NB4 (cell line): ENCODE measurements at regions not wholly inside any gene's neighbourhood (a gene's known extent, or its start where the extent isn't known, plus 50 kb on each side); places are given as distances from the start of the nearest gene placed in this dataset.
"Not testable (repeated sequence)": the region's sequence is repeated elsewhere in the genome, so short reads cannot be mapped to it uniquely, and the experiment has no call there.

ENCODE experiments used
- DNase-seq: peaks from one replicate; pipeline ENCODE4 v3.0.0; 2010; ENCODE audit warnings: low read depth
- H3K4me3 ChIP-seq: one replicate; pipeline ENCODE4 v1.5.1; 2011; ENCODE audit warnings: mild to moderate bottlenecking, low read depth, low read length, moderate library complexity
- CTCF ChIP-seq: IDR thresholded peaks from one replicate; pipeline ENCODE4 v1.5.1; 2012; ENCODE audit warnings: low read depth, low read length
- MYC ChIP-seq: IDR thresholded peaks from 2 replicates; pipeline ENCODE4 v1.6.1; 2011; ENCODE audit warnings: low read depth, low read length
- POLR2A ChIP-seq: IDR thresholded peaks from 2 replicates; pipeline ENCODE4 v1.6.1; 2011; ENCODE audit warnings: mild to moderate bottlenecking; ENCODE audit not compliant: insufficient read length; ENCODE audit errors: extremely low read depth
- TF ChIP-seq, protein P1 (sequence below): IDR thresholded peaks from 2 replicates; pipeline ENCODE4 v1.6.1; 2011; ENCODE audit warnings: low read depth, low read length

DNA sequence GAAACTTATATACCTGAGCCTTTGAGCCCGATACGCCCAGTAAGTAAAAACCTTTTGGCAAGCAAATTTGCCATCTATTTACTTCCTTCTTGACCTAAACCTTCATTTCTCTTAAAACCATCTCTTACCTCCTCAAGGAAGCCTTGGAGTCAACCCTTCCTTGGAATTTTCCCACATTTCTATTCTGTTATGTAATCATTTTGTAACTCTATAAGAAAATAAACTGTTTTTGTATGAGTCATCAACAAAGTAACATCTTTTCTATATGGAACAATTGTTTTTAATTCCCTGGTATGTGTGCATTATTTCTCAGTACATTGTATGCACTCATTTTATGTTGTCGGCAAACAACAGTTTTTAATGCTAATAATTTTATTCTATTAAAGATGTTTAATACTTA lies 162.0 kb downstream of the TEX36 start:
- TF ChIP-seq, protein P1, sequence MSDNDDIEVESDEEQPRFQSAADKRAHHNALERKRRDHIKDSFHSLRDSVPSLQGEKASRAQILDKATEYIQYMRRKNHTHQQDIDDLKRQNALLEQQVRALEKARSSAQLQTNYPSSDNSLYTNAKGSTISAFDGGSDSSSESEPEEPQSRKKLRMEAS = no peak
- TF ChIP-seq MYC (no peak), POLR2A (no peak), CTCF (no peak)
- H3K4me3 ChIP-seq = no peak overlapping the region
- DNase-seq = no peak

- H3K4me3 ChIP-seq, DNase-seq: not testable (repeated sequence)
Measured at GRCh38 chr10:125518397-125518796, 164.6 kb downstream of the TEX36 start.

GRCh38 chr10:125515571-125515970 lies 167.4 kb downstream of the TEX36 start:
- TF ChIP-seq MYC (no peak), CTCF (no peak), POLR2A (no peak)
- TF ChIP-seq, protein P1 = no peak
- no peak overlapping the region for H3K4me3 ChIP-seq
- DNase-seq = no peak

DNA sequence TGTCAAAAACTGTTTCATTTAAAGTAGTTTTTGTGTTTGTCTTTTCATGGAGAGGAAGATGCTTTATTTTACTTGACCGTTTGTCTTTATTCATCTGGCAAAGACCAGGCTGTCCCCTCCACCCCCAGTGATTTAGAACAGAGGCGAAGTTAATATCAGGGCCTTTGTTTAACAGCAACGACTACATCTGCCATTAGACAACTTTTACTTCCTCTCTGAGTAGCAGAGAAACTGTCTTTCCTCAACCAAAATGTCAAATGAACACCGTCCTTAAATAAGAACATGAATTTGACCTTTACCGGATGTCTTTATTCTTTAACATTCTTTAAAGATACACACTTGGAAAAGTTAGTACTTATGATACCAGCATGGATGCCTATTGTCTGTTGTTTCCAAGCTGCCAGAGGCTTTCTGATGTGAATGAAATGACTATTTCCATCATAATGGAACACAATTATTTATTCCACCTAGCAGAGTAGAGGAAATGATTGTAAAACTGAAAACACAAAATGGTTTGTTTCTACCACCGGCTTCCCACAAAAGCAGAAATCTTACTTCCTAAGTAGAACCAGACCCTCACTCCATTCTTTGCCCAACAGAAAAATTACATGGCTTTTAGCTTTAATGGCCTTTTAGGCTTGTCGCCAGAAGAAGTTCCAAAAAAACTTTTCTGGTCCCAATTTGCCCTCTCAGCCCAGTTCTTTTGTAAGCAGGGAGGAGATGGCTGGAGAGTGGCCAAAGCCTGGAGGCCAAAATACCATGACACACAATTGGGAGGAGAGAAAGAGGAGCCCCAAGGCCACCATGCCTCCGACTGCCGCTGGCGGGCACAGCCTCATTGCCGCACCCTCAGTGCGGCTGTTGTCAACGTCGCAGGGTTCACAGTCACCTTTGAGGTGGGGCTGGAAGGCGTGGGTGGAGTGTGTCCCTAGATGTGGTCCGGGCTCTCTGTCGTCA lies 168.5 kb downstream of the TEX36 start:
- no peak for DNase-seq
- H3K4me3 ChIP-seq = no peak overlapping the region
- TF ChIP-seq, protein P1 = no peak
- TF ChIP-seq POLR2A = no peak
- TF ChIP-seq CTCF = no peak
- TF ChIP-seq MYC = no peak

- no peak for DNase-seq
- TF ChIP-seq CTCF = no peak
- TF ChIP-seq, protein P1 = no peak
- TF ChIP-seq MYC = no peak
- TF ChIP-seq POLR2A = no peak
- no peak overlapping the region for H3K4me3 ChIP-seq
Measured at GRCh38 chr10:125513429-125514182, 169.4 kb downstream of the TEX36 start.

GRCh38 chr10:125510998-125511397 lies 172.0 kb downstream of the TEX36 start:
- H3K4me3 ChIP-seq = no peak overlapping the region
- DNase-seq = no peak
- TF ChIP-seq POLR2A (no peak), CTCF (no peak), MYC (no peak)
- TF ChIP-seq, protein P1 = no peak
